ENCODE measurements at regions not wholly inside any gene's neighbourhood (a gene's known extent, or its start where the extent isn't known, plus 50 kb on each side); places are given as distances from the start of the nearest gene placed in this dataset.

GRCh38 chr14:28344381-28344780 is 422.2 kb upstream of the FOXG1 start:
- Histone ChIP-seq H3K9me3 (ENCODE audit: severe bottlenecking) (no peaks in the 10 kb centered on the region), H3K36me3 (ENCODE audit: low read depth) (no peaks in the 10 kb centered on the region), H3K27ac (ENCODE audit: poor library complexity, severe bottlenecking) (no peak overlapping the region), H3K4me3 (ENCODE audit: severe bottlenecking) (no peak overlapping the region), H3K27me3 (ENCODE audit: insufficient read depth, poor library complexity, severe bottlenecking) (no peaks in the 10 kb centered on the region), H3K4me1 (ENCODE audit: insufficient read depth, poor library complexity, severe bottlenecking) (peaks cover 5% of the 10 kb centered on the region)
- no peak; the same call in 2 of the 3 replicates for ATAC-seq (ENCODE audit: low read depth)
- DNase-seq (ENCODE audit: low spot score), result no peak
- TF ChIP-seq, protein P1, sequence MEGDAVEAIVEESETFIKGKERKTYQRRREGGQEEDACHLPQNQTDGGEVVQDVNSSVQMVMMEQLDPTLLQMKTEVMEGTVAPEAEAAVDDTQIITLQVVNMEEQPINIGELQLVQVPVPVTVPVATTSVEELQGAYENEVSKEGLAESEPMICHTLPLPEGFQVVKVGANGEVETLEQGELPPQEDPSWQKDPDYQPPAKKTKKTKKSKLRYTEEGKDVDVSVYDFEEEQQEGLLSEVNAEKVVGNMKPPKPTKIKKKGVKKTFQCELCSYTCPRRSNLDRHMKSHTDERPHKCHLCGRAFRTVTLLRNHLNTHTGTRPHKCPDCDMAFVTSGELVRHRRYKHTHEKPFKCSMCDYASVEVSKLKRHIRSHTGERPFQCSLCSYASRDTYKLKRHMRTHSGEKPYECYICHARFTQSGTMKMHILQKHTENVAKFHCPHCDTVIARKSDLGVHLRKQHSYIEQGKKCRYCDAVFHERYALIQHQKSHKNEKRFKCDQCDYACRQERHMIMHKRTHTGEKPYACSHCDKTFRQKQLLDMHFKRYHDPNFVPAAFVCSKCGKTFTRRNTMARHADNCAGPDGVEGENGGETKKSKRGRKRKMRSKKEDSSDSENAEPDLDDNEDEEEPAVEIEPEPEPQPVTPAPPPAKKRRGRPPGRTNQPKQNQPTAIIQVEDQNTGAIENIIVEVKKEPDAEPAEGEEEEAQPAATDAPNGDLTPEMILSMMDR (IDR thresholded peaks at IDR 0.05; ENCODE audit: poor library complexity, severe bottlenecking), result no peak

DNA sequence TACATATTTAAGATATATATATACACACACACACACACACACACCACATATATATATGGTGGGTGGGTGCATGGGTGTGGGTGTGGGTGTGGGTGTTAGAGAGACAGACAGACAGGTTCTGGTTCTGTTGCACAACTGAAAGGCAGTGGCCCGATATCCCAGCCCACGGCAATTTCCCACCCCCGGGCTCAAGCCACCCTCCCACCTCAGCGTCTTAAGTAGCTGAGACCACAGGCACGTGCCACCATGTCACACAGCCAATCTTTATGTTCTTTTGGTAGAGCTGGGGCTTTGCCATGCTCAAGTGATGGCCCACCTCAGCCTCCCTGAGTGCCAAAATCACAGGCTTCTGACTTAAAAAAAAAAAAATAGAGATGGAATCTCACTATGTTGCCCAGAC is 417.8 kb upstream of the FOXG1 start:
- H3K4me1 ChIP-seq (ENCODE audit: insufficient read depth, poor library complexity, severe bottlenecking), result peaks cover under 1% of the 10 kb centered on the region
- no peaks in the 10 kb centered on the region for H3K36me3 ChIP-seq (ENCODE audit: low read depth)
- ATAC-seq (ENCODE audit: low read depth) (no peak), DNase-seq (ENCODE audit: low spot score) (no peak)
- TF ChIP-seq, protein P1 (IDR thresholded peaks at IDR 0.05; ENCODE audit: poor library complexity, severe bottlenecking), result no peak
- no peaks in the 10 kb centered on the region for H3K9me3 ChIP-seq (ENCODE audit: severe bottlenecking)
- no peak overlapping the region for H3K27ac ChIP-seq (ENCODE audit: poor library complexity, severe bottlenecking)
- no peaks in the 10 kb centered on the region for H3K27me3 ChIP-seq (ENCODE audit: insufficient read depth, poor library complexity, severe bottlenecking)
- H3K4me3 ChIP-seq (ENCODE audit: severe bottlenecking), result no peak overlapping the region

DNA sequence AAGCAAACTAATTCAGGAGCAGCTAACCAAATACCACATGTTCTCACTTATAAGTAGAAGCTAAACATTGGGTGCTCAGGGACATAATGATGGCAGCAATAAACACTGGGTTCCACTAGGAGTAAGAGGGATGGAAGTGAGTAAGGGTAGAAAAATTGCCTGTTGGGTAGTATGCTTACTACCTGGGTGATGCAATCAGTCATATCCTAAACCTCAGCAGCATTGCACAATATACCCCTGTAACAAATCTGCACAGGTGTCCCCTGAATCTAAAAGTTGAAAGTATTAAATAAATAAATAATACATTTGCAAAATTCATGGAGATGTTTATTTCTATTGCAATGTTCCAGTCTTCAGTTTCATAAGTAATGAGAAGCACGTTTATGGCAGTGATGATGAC is 409.8 kb upstream of the FOXG1 start:
- Histone ChIP-seq H3K9me3 (ENCODE audit: severe bottlenecking) (peaks cover 2% of the 10 kb centered on the region), H3K27me3 (ENCODE audit: insufficient read depth, poor library complexity, severe bottlenecking) (no peaks in the 10 kb centered on the region), H3K4me3 (ENCODE audit: severe bottlenecking) (no peak overlapping the region), H3K36me3 (ENCODE audit: low read depth) (no peaks in the 10 kb centered on the region), H3K4me1 (ENCODE audit: insufficient read depth, poor library complexity, severe bottlenecking) (no peaks in the 10 kb centered on the region), H3K27ac (ENCODE audit: poor library complexity, severe bottlenecking) (no peak overlapping the region)
- DNase-seq (ENCODE audit: low spot score) (no peak), ATAC-seq (ENCODE audit: low read depth) (no peak)
- TF ChIP-seq, protein P1 (IDR thresholded peaks at IDR 0.05; ENCODE audit: poor library complexity, severe bottlenecking), result no peak

DNA sequence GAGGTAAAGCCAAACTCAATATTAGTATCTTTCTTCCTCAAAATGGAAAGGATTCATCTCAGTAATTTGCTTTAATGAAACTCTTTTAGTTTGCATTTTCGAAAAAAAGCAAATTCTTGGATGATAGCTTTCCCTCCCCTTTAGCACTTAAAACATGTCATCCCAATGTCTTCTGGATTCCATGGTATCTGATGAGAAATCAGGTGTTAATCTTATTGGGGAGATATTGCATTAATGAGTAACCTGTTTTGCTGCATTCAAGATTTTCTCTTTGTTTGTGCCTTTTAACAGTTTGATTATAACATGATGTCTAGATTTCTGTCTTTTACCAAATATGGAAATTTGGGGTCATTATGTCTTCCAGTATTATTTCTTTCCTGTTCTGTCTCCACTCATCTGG is 405.1 kb upstream of the FOXG1 start:
- H3K27ac ChIP-seq (ENCODE audit: poor library complexity, severe bottlenecking), result no peak overlapping the region
- TF ChIP-seq, protein P1 (IDR thresholded peaks at IDR 0.05; ENCODE audit: poor library complexity, severe bottlenecking), result no peak
- no peak overlapping the region for H3K4me3 ChIP-seq (ENCODE audit: severe bottlenecking)
- no peaks in the 10 kb centered on the region for H3K4me1 ChIP-seq (ENCODE audit: insufficient read depth, poor library complexity, severe bottlenecking)
- DNase-seq (ENCODE audit: low spot score) (no peak), ATAC-seq (ENCODE audit: low read depth) (no peak)
- H3K36me3 ChIP-seq (ENCODE audit: low read depth), result no peaks in the 10 kb centered on the region
- H3K27me3 ChIP-seq (ENCODE audit: insufficient read depth, poor library complexity, severe bottlenecking), result no peaks in the 10 kb centered on the region
- peaks cover 8% of the 10 kb centered on the region for H3K9me3 ChIP-seq (ENCODE audit: severe bottlenecking)

DNA sequence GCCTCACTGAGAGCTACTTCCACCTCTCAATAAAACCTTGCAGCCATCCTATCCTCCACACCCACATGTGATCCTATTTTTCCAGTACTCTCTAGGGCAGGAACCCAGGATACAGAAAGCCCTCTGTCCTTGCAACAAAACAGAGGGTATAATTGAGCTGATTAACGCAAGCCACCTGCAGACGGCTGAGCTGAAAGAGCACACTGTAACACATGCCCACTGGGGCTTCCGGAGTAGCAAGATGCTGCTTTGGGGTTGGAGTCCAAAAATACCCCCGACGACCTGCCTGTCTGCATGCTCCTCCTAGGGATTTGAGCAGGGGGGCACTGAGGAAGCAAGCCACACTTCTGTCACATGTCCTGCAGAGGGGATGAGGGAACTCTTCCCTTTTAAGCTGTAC is 401.1 kb upstream of the FOXG1 start:
- Histone ChIP-seq H3K27me3 (ENCODE audit: insufficient read depth, poor library complexity, severe bottlenecking) (no peaks in the 10 kb centered on the region), H3K27ac (ENCODE audit: poor library complexity, severe bottlenecking) (no peak overlapping the region), H3K4me3 (ENCODE audit: severe bottlenecking) (no peak overlapping the region), H3K9me3 (ENCODE audit: severe bottlenecking) (peaks cover 8% of the 10 kb centered on the region), H3K36me3 (ENCODE audit: low read depth) (no peaks in the 10 kb centered on the region), H3K4me1 (ENCODE audit: insufficient read depth, poor library complexity, severe bottlenecking) (no peaks in the 10 kb centered on the region)
- DNase-seq (ENCODE audit: low spot score), result no peak
- TF ChIP-seq, protein P1 (IDR thresholded peaks at IDR 0.05; ENCODE audit: poor library complexity, severe bottlenecking), result no peak
- ATAC-seq (ENCODE audit: low read depth), result no peak
